Stimulated activated naive CD8-positive, alpha-beta T cell treated with anti-CD3 and anti-CD28 coated beads, Interleukin-15, Interleukin-2, amounts not matched to agents 100 ng/mL and 50 ng/mL, for 24 hours (primary cell): ENCODE measurements at regions not wholly inside any gene's neighbourhood (a gene's known extent, or its start where the extent isn't known, plus 50 kb on each side); places are given as distances from the start of the nearest gene placed in this dataset.
"Not testable (repeated sequence)": the region's sequence is repeated elsewhere in the genome, so short reads cannot be mapped to it uniquely, and the experiment has no call there.

ENCODE experiments used
- H3K27ac Mint-ChIP-seq: one replicate; pipeline ENCODE4 v1.8.0; 2021; ENCODE audit warnings: mild to moderate bottlenecking, mixed read lengths
- H3K27me3 Mint-ChIP-seq: one replicate; pipeline ENCODE4 v1.8.0; 2021; ENCODE audit warnings: mixed read lengths
- H3K36me3 Mint-ChIP-seq: one replicate; pipeline ENCODE4 v1.8.0; 2021; ENCODE audit warnings: low read depth, mixed read lengths
- H3K4me1 Mint-ChIP-seq: one replicate; pipeline ENCODE4 v1.8.0; 2021; ENCODE audit warnings: low read depth, mixed read lengths
- H3K4me3 Mint-ChIP-seq: one replicate; pipeline ENCODE4 v1.8.0; 2021; ENCODE audit warnings: mild to moderate bottlenecking, mixed read lengths
- H3K9me3 Mint-ChIP-seq: one replicate; pipeline ENCODE4 v1.8.0; 2021; ENCODE audit warnings: mixed read lengths

- no peak overlapping the region for H3K4me3 Mint-ChIP-seq
- no peaks in the 10 kb centered on the region for H3K36me3 Mint-ChIP-seq
- no peak overlapping the region for H3K27ac Mint-ChIP-seq
- no peaks in the 10 kb centered on the region for H3K4me1 Mint-ChIP-seq
- no peaks in the 10 kb centered on the region for H3K9me3 Mint-ChIP-seq
- no peaks in the 10 kb centered on the region for H3K27me3 Mint-ChIP-seq
Measured at GRCh38 chr2:194455358-194455757, 1201.7 kb upstream of the SLC39A10 start.

DNA sequence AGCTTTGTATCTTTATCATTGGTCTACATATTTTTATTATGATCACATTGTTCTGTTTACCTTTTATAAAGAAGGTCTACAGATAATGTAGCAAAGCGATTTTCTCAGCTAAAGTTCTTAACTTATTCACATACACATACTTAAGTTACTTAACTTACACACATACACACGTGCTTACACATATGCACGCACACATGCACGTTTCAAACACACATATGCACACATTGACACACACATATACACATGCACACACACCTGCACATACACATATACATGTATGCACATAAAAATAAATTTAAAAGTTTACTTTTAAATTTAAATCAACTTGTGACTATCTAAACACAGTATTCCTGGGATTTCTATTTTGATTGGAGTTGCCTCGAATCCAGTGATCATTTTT lies 1204.5 kb upstream of the SLC39A10 start:
- H3K27me3 Mint-ChIP-seq: no peaks in the 10 kb centered on the region
- no peak overlapping the region for H3K27ac Mint-ChIP-seq
- no peak overlapping the region for H3K4me3 Mint-ChIP-seq
- H3K36me3 Mint-ChIP-seq: no peaks in the 10 kb centered on the region
- H3K9me3 Mint-ChIP-seq: no peaks in the 10 kb centered on the region
- no peaks in the 10 kb centered on the region for H3K4me1 Mint-ChIP-seq

DNA sequence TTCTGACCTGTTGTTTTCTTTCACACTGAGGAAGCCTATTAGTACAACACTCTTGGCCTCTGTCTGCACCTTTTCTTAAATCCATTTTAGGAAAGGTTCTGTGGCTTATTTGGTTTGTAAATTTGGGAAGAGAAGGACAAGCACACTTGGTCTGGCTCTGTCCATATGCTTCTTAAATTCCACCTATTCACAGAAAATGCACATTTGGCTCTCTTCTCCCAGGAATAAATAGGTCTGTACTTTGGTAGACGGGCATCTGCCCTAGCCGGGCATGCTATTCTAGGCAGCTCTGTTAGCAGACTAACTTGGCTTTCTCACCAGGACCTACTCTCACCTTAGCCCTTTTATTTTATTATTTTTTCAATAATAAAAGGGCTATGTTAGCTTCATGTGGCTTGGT lies 1211.8 kb upstream of the SLC39A10 start:
- H3K4me3 Mint-ChIP-seq: no peak overlapping the region
- H3K27ac Mint-ChIP-seq: no peak overlapping the region
- H3K9me3 Mint-ChIP-seq: no peaks in the 10 kb centered on the region
- no peaks in the 10 kb centered on the region for H3K36me3 Mint-ChIP-seq
- no peaks in the 10 kb centered on the region for H3K27me3 Mint-ChIP-seq
- H3K4me1 Mint-ChIP-seq: no peaks in the 10 kb centered on the region

DNA sequence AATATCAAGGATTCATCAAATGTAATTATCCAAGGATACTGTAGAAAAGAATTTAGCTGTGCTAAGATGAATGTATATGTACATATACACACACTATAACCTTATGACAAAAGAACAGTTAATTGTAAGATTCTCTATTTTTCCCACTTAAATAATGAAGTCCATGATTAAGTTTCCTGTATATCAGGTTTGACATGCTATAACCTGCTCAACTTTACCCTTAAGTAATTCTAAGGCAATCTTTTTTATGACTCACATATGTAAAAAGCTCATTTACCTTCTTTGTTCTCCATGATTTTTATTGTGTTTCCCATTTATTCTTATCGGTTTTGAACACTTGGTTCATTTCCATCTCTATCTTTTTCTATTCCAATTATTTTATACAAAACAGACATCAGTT lies 1213.1 kb upstream of the SLC39A10 start:
- Mint-ChIP-seq H3K36me3 (no peaks in the 10 kb centered on the region), H3K4me1 (no peaks in the 10 kb centered on the region), H3K9me3 (peaks cover 3% of the 10 kb centered on the region), H3K4me3 (no peak overlapping the region), H3K27ac (no peak overlapping the region), H3K27me3 (no peaks in the 10 kb centered on the region)

- H3K27me3 Mint-ChIP-seq: no peaks in the 10 kb centered on the region
- no peaks in the 10 kb centered on the region for H3K9me3 Mint-ChIP-seq
- H3K4me1 Mint-ChIP-seq: no peaks in the 10 kb centered on the region
- no peak overlapping the region for H3K27ac Mint-ChIP-seq
- no peak overlapping the region for H3K4me3 Mint-ChIP-seq
- no peaks in the 10 kb centered on the region for H3K36me3 Mint-ChIP-seq
Measured at GRCh38 chr2:194424683-194425209, 1232.3 kb upstream of the SLC39A10 start.

- Mint-ChIP-seq H3K4me1 (no peaks in the 10 kb centered on the region), H3K9me3 (no peaks in the 10 kb centered on the region), H3K36me3 (no peaks in the 10 kb centered on the region), H3K27me3 (no peaks in the 10 kb centered on the region), H3K4me3 (no peak overlapping the region), H3K27ac (no peak overlapping the region)
Measured at GRCh38 chr2:194411221-194411620, 1245.8 kb upstream of the SLC39A10 start.

- H3K4me3 Mint-ChIP-seq: no peak overlapping the region
- H3K9me3 Mint-ChIP-seq: peaks cover 3% of the 10 kb centered on the region
- no peak overlapping the region for H3K27ac Mint-ChIP-seq
- H3K4me1 Mint-ChIP-seq: no peaks in the 10 kb centered on the region
- no peaks in the 10 kb centered on the region for H3K36me3 Mint-ChIP-seq
- H3K27me3 Mint-ChIP-seq: no peaks in the 10 kb centered on the region
Measured at GRCh38 chr2:194395818-194396217, 1261.2 kb upstream of the SLC39A10 start.

DNA sequence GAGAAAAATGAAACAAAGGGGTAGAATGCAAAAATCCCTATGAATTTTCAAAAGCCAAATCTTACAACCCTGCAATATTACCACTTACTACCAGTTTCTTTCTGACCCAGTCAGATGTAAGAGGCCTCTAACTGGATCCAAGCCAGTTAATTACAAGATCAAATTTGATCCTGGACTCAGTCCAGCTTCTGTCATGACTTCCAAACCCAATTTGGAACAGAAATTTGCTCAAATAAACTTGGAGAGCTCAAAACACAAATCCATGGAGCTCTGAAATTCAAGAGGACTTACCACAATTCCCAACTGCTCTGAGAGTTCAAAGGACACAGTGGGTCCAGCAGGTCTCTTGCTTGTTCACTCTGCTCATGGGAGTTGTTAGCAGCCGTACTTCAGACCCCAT lies 1271.7 kb upstream of the SLC39A10 start:
- no peak overlapping the region for H3K4me3 Mint-ChIP-seq
- H3K9me3 Mint-ChIP-seq: peaks cover 9% of the 10 kb centered on the region
- no peaks in the 10 kb centered on the region for H3K4me1 Mint-ChIP-seq
- H3K27ac Mint-ChIP-seq: no peak overlapping the region
- H3K27me3 Mint-ChIP-seq: no peaks in the 10 kb centered on the region
- H3K36me3 Mint-ChIP-seq: no peaks in the 10 kb centered on the region

DNA sequence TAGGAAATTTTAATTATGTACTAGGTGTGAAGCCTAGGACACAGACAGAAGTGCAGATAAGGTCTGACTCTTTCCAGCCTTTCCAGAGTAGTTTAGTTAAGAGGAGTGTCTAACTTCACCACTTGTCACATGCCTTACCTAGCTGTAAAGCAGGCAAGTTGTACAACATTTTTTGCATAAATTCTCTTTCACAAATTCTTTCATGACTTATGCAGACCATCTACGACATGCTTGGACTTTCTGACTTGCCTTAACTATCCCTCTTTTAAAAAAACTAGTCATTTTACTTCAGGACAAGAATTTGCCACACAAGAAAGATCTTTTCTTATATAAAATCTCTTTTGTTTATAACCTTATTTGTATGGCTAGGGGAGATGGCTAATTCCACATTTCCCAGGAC lies 1273.6 kb upstream of the SLC39A10 start:
- Mint-ChIP-seq H3K4me3 (no peak overlapping the region), H3K27ac (no peak overlapping the region), H3K36me3 (no peaks in the 10 kb centered on the region), H3K27me3 (no peaks in the 10 kb centered on the region), H3K9me3 (peaks cover 9% of the 10 kb centered on the region), H3K4me1 (no peaks in the 10 kb centered on the region)

- no peaks in the 10 kb centered on the region for H3K27me3 Mint-ChIP-seq
- no peaks in the 10 kb centered on the region for H3K36me3 Mint-ChIP-seq
- H3K4me1 Mint-ChIP-seq: no peaks in the 10 kb centered on the region
- peaks cover 9% of the 10 kb centered on the region for H3K9me3 Mint-ChIP-seq
- H3K27ac Mint-ChIP-seq: no peak overlapping the region
- H3K4me3 Mint-ChIP-seq: no peak overlapping the region
Measured at GRCh38 chr2:194382221-194382620, 1274.8 kb upstream of the SLC39A10 start.

DNA sequence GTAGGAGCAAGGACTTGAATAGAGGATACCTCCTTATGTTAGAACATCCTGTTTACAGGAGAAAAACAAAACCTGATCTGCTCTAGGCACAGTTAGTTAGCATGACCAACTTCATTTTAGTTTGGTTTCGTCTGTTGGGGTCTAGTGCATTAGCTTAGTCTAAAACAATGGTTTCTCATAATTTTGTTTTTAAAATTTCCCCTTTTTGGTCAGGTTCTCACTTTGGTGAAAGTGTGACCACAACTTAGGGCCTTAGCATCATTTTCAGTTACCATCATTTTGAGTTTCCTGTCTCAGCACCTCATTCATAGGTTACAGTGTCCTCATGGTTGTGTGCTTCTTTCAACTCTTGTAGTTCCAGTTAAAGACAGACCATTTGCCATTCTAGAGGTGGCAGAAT lies 1277.0 kb upstream of the SLC39A10 start:
- no peak overlapping the region for H3K27ac Mint-ChIP-seq
- no peak overlapping the region for H3K4me3 Mint-ChIP-seq
- H3K9me3 Mint-ChIP-seq: peaks cover 9% of the 10 kb centered on the region
- no peaks in the 10 kb centered on the region for H3K4me1 Mint-ChIP-seq
- H3K36me3 Mint-ChIP-seq: no peaks in the 10 kb centered on the region
- no peaks in the 10 kb centered on the region for H3K27me3 Mint-ChIP-seq

- not testable (repeated sequence) for H3K4me1 Mint-ChIP-seq, H3K27ac Mint-ChIP-seq, H3K4me3 Mint-ChIP-seq, H3K27me3 Mint-ChIP-seq, H3K9me3 Mint-ChIP-seq, H3K36me3 Mint-ChIP-seq
Measured at GRCh38 chr2:194367390-194367789, 1289.6 kb upstream of the SLC39A10 start.

GRCh38 chr2:194363878-194364277 lies 1293.1 kb upstream of the SLC39A10 start:
- H3K27me3 Mint-ChIP-seq: no peaks in the 10 kb centered on the region
- no peak overlapping the region for H3K27ac Mint-ChIP-seq
- H3K4me3 Mint-ChIP-seq: no peak overlapping the region
- H3K36me3 Mint-ChIP-seq: no peaks in the 10 kb centered on the region
- H3K9me3 Mint-ChIP-seq: peaks cover 4% of the 10 kb centered on the region
- H3K4me1 Mint-ChIP-seq: no peaks in the 10 kb centered on the region

DNA sequence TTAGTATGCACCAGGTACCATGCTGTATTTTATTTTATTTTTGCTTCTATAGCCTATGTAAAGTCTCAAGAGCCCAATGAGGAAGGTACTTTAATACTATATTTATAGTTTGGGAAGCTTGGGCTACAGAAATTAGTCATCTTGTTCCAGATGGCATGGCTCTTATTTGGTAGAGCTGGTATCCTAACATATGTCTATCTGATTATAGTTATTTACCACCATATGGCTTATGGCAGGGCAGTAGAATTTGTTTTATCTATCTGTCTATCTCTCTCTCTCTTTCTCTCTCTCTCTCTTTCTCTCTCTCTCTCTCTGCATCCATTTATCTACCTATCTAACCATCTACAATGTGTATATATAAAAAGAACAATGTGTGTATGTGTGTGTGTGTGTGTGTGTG lies 1293.7 kb upstream of the SLC39A10 start:
- Mint-ChIP-seq H3K9me3 (peaks cover 4% of the 10 kb centered on the region), H3K4me1 (no peaks in the 10 kb centered on the region), H3K27ac (no peak overlapping the region), H3K27me3 (no peaks in the 10 kb centered on the region), H3K36me3 (no peaks in the 10 kb centered on the region), H3K4me3 (no peak overlapping the region)

DNA sequence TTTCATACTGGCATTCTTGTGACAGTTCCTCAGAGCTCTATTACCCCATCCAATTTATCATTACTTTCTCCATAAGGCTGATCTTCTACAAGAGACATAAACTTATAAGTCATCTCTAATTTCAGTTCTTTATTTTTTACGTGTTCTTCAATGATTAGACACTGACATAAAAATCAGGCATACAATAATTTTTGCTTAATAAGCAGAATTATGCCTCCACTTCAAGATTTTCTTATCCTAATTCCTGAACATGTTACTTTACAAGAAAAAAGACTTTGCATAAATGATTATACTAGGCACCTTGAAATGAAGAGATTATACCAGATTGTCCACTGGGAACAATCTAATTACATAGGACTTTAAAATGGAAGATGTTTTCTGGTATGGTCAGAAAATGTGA lies 1304.5 kb upstream of the SLC39A10 start:
- Mint-ChIP-seq H3K27me3 (no peaks in the 10 kb centered on the region), H3K9me3 (no peaks in the 10 kb centered on the region), H3K27ac (no peak overlapping the region), H3K4me1 (no peaks in the 10 kb centered on the region), H3K4me3 (no peak overlapping the region), H3K36me3 (no peaks in the 10 kb centered on the region)

DNA sequence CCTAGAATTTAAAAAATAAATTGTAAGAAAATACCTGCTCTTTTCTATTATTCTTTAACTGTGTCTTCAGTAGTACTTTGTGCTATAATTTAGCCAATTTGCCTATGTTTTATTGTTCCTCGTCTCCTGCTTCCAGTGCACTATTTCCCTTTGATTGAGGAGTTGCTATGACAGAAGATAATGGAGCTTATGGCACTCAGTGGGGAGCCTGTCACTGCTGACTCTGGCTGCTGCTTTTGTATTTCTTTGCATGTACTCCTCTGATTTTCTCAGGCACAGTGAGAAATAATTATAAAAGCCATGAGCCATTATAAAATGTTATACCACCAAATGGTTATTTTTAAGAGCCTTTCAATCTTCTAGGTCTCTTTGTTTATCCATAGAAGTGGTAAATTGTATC lies 1310.8 kb upstream of the SLC39A10 start:
- no peaks in the 10 kb centered on the region for H3K4me1 Mint-ChIP-seq

More for the DNA sequence above, 1310.8 kb upstream of the SLC39A10 start:
- H3K9me3 Mint-ChIP-seq: no peaks in the 10 kb centered on the region
- H3K27ac Mint-ChIP-seq: no peak overlapping the region
- no peaks in the 10 kb centered on the region for H3K36me3 Mint-ChIP-seq
- no peak overlapping the region for H3K4me3 Mint-ChIP-seq
- no peaks in the 10 kb centered on the region for H3K27me3 Mint-ChIP-seq
